ENCODE measurements at regions not wholly inside any gene's neighbourhood (a gene's known extent, or its start where the extent isn't known, plus 50 kb on each side); places are given as distances from the start of the nearest gene placed in this dataset.

DNA sequence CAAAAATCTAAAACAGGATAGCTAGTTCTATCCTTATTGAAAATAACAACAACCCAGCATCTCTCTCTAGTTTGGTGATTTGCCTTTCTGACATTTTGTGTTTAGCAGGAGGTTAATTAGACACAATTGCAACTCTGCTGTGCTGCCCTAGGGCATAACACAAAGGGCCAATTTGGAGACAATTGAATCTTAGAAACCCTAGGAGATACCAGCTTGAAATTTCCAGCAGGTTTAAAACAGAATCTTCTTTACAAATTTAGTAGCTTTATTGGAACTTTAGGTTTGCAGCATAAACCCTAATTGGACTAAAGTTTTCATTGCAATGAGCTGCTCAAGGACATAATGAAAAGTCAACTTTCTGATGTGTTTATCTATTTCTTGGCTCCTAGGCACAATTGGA lies 166.7 kb upstream of the FER start:
- Histone ChIP-seq H3K9me3 (ENCODE audit: control insufficient read depth, low read length) (no peaks in the 10 kb centered on the region), H3K4me3 (ENCODE audit: low read length in 2 of 2) (no peak overlapping the region), H3K27me3 (ENCODE audit: control insufficient read depth in 1 of 2, insufficient read depth in 2 of 2, low read length in 1 of 2) (no peaks in the 10 kb centered on the region), H3K4me1 (ENCODE audit: control insufficient read depth in 1 of 2, insufficient read depth in 2 of 2, low read length in 2 of 2) (no peaks in the 10 kb centered on the region), H3K36me3 (ENCODE audit: control insufficient read depth in 1 of 2, insufficient read depth in 2 of 2, low read length in 1 of 2) (no peaks in the 10 kb centered on the region), H3K27ac (ENCODE audit: low read depth in 1 of 2, low read length in 2 of 2) (no peak overlapping the region)
- intact Hi-C loops (cut with DNase I), result no loop called here
- DNase-seq (no peak), ATAC-seq (ENCODE audit: low FRiP score) (no peak)

DNA sequence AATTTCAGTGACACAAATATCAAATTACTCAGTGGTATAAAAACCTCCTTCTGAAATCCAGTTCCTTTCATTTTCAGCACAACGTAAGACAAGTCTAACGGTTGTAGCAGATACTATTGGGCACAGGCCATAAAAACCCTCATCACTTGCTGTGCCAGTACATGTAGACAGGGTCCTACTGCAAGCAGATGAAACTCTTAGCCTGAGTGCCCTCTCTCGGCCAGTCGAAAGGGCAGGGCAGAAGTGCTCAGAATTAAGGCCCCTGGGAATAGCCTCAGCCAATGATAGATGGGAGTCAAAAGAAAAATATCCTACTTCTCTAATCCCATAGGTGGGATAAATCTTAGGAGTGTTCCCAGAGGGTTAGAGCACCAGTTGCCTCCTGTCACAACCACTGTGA lies 168.5 kb upstream of the FER start:
- WGBS, 2 donors, result 48 to 60% methylated on average over 4 of the region's 4 CpGs
- Histone ChIP-seq H3K27me3 (ENCODE audit: control insufficient read depth in 1 of 2, insufficient read depth in 2 of 2, low read length in 1 of 2) (no peaks in the 10 kb centered on the region), H3K27ac (ENCODE audit: low read depth in 1 of 2, low read length in 2 of 2) (no peak overlapping the region), H3K4me1 (ENCODE audit: control insufficient read depth in 1 of 2, insufficient read depth in 2 of 2, low read length in 2 of 2) (no peaks in the 10 kb centered on the region), H3K36me3 (ENCODE audit: control insufficient read depth in 1 of 2, insufficient read depth in 2 of 2, low read length in 1 of 2) (no peaks in the 10 kb centered on the region), H3K9me3 (ENCODE audit: control insufficient read depth, low read length) (no peaks in the 10 kb centered on the region), H3K4me3 (ENCODE audit: low read length in 2 of 2) (no peak overlapping the region)
- ATAC-seq (ENCODE audit: low FRiP score) (no peak), DNase-seq (no peak)
- intact Hi-C loops (cut with DNase I), result no loop called here

- no peak overlapping the region for H3K4me3 ChIP-seq (ENCODE audit: low read length in 2 of 2)
- intact Hi-C loops (cut with DNase I), result no loop called here
- WGBS, 2 donors, result 83 to 92% methylated on average over 1 of the region's 1 CpG
Observed at GRCh38 chr5:108578791-108579190, 168.9 kb upstream of the FER start.

GRCh38 chr5:108567429-108567828 lies 180.3 kb upstream of the FER start:
- DNase-seq (no peak), ATAC-seq (ENCODE audit: low FRiP score) (no peak)
- 77 to 83% methylated on average over 9 of the region's 9 CpGs for WGBS, 2 donors
- Histone ChIP-seq H3K4me1 (ENCODE audit: control insufficient read depth in 1 of 2, insufficient read depth in 2 of 2, low read length in 2 of 2) (no peaks in the 10 kb centered on the region), H3K4me3 (ENCODE audit: low read length in 2 of 2) (no peak overlapping the region), H3K9me3 (ENCODE audit: control insufficient read depth, low read length) (no peaks in the 10 kb centered on the region), H3K36me3 (ENCODE audit: control insufficient read depth in 1 of 2, insufficient read depth in 2 of 2, low read length in 1 of 2) (no peaks in the 10 kb centered on the region), H3K27me3 (ENCODE audit: control insufficient read depth in 1 of 2, insufficient read depth in 2 of 2, low read length in 1 of 2) (no peaks in the 10 kb centered on the region), H3K27ac (ENCODE audit: low read depth in 1 of 2, low read length in 2 of 2) (no peak overlapping the region)
- intact Hi-C loops (cut with DNase I), result no loop called here

More at GRCh38 chr5:108578791-108579190, 168.9 kb upstream of the FER start:
- Histone ChIP-seq H3K36me3 (ENCODE audit: control insufficient read depth in 1 of 2, insufficient read depth in 2 of 2, low read length in 1 of 2) (no peaks in the 10 kb centered on the region), H3K27me3 (ENCODE audit: control insufficient read depth in 1 of 2, insufficient read depth in 2 of 2, low read length in 1 of 2) (no peaks in the 10 kb centered on the region), H3K9me3 (ENCODE audit: control insufficient read depth, low read length) (no peaks in the 10 kb centered on the region), H3K27ac (ENCODE audit: low read depth in 1 of 2, low read length in 2 of 2) (no peak overlapping the region), H3K4me1 (ENCODE audit: control insufficient read depth in 1 of 2, insufficient read depth in 2 of 2, low read length in 2 of 2) (no peaks in the 10 kb centered on the region)
- DNase-seq (no peak), ATAC-seq (ENCODE audit: low FRiP score) (no peak)

DNA sequence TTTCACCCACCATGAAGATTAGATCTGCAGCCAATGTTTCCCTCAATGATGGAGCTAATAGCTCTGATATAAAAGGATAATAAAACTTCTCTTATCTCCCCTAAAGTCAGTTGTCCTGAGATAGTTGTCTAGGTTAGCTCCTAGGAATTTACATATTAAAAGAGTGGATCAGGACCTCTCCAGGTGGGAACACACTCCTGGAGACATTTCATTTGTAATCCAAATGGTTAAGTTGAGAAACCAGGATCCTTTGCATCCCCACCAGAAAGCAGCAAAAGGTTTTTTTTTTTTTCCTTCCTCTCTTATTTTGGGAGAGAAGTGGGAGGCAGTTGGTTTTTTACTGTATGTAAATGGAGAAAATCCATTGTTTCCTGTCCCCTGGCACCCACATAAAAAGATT lies 182.5 kb upstream of the FBXL17 start:
- ATAC-seq (ENCODE audit: low FRiP score), result no peak
- no peaks in the 10 kb centered on the region for H3K36me3 ChIP-seq (ENCODE audit: control insufficient read depth in 1 of 2, insufficient read depth in 2 of 2, low read length in 1 of 2)
- intact Hi-C loops (cut with DNase I), result no loop called here
- H3K4me3 ChIP-seq (ENCODE audit: low read length in 2 of 2), result no peak overlapping the region
- no peaks in the 10 kb centered on the region for H3K9me3 ChIP-seq (ENCODE audit: control insufficient read depth, low read length)
- peaks cover 0 to 2% of the 10 kb centered on the region in 2 donors for H3K4me1 ChIP-seq (ENCODE audit: control insufficient read depth in 1 of 2, insufficient read depth in 2 of 2, low read length in 2 of 2)
- DNase-seq, result no peak
- H3K27me3 ChIP-seq (ENCODE audit: control insufficient read depth in 1 of 2, insufficient read depth in 2 of 2, low read length in 1 of 2), result no peaks in the 10 kb centered on the region
- no peak overlapping the region for H3K27ac ChIP-seq (ENCODE audit: low read depth in 1 of 2, low read length in 2 of 2)

DNA sequence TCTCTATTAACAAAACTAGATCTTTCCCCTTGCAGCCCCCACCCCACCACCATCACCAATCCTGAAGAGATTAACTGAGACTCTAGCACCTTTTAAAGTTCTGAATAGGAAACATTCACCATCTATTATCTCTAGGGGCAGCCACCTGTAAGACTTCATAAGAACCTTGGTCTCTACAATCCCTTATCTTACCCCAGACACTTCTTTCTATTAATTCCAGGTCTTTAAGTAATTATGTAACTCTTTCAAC lies 180.2 kb upstream of the FBXL17 start:
- intact Hi-C loops (cut with DNase I), result no loop called here
- ATAC-seq (ENCODE audit: low FRiP score), result no peak

GRCh38 chr5:108561416-108562204 lies 179.7 kb upstream of the FBXL17 start:
- intact Hi-C loops (cut with DNase I), result no loop called here
- ATAC-seq (ENCODE audit: low FRiP score), result peak; percentile 17
- DNase-seq, result no peak
- H3K4me1 ChIP-seq (ENCODE audit: control insufficient read depth in 1 of 2, insufficient read depth in 2 of 2, low read length in 2 of 2), result peaks cover 0 to 2% of the 10 kb centered on the region in 2 donors
- no peaks in the 10 kb centered on the region for H3K9me3 ChIP-seq (ENCODE audit: control insufficient read depth, low read length)
- H3K36me3 ChIP-seq (ENCODE audit: control insufficient read depth in 1 of 2, insufficient read depth in 2 of 2, low read length in 1 of 2), result no peaks in the 10 kb centered on the region
- no peak overlapping the region for H3K27ac ChIP-seq (ENCODE audit: low read depth in 1 of 2, low read length in 2 of 2)
- no peak overlapping the region for H3K4me3 ChIP-seq (ENCODE audit: low read length in 2 of 2)
- WGBS, 2 donors, result 92 to 97% methylated on average over 2 of the region's 2 CpGs
- no peaks in the 10 kb centered on the region for H3K27me3 ChIP-seq (ENCODE audit: control insufficient read depth in 1 of 2, insufficient read depth in 2 of 2, low read length in 1 of 2)

More for the DNA sequence above, 180.2 kb upstream of the FBXL17 start:
- H3K4me1 ChIP-seq (ENCODE audit: control insufficient read depth in 1 of 2, insufficient read depth in 2 of 2, low read length in 2 of 2), result peaks cover 0 to 2% of the 10 kb centered on the region in 2 donors
- H3K9me3 ChIP-seq (ENCODE audit: control insufficient read depth, low read length), result no peaks in the 10 kb centered on the region
- no peak overlapping the region for H3K4me3 ChIP-seq (ENCODE audit: low read length in 2 of 2)
- H3K27me3 ChIP-seq (ENCODE audit: control insufficient read depth in 1 of 2, insufficient read depth in 2 of 2, low read length in 1 of 2), result no peaks in the 10 kb centered on the region
- H3K27ac ChIP-seq (ENCODE audit: low read depth in 1 of 2, low read length in 2 of 2), result no peak overlapping the region
- no peaks in the 10 kb centered on the region for H3K36me3 ChIP-seq (ENCODE audit: control insufficient read depth in 1 of 2, insufficient read depth in 2 of 2, low read length in 1 of 2)
- DNase-seq, result no peak

DNA sequence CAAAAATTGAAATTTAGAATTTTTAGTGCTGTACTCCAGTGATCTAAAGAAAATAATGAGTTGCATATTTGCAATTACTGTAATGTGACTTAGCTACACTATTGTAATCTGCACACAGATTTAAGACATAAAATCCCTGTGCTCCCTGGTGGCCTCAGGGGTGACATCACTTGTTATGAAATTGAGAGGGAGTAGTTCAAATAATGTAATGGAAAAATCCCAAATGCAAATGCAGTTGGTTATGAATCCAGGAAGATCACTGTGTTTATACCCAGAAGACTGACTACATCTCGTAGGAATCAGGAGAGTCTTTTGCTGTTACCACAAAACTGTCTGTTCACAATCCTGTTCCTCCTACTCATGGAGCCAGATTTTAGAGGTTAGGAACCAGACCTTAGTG lies 178.7 kb upstream of the FBXL17 start:
- Histone ChIP-seq H3K36me3 (ENCODE audit: control insufficient read depth in 1 of 2, insufficient read depth in 2 of 2, low read length in 1 of 2) (no peaks in the 10 kb centered on the region), H3K27ac (ENCODE audit: low read depth in 1 of 2, low read length in 2 of 2) (no peak overlapping the region), H3K27me3 (ENCODE audit: control insufficient read depth in 1 of 2, insufficient read depth in 2 of 2, low read length in 1 of 2) (no peaks in the 10 kb centered on the region), H3K4me1 (ENCODE audit: control insufficient read depth in 1 of 2, insufficient read depth in 2 of 2, low read length in 2 of 2) (peaks cover 0 to 2% of the 10 kb centered on the region in 2 donors), H3K4me3 (ENCODE audit: low read length in 2 of 2) (no peak overlapping the region), H3K9me3 (ENCODE audit: control insufficient read depth, low read length) (no peaks in the 10 kb centered on the region)
- DNase-seq, result peak in 1 of 2 donors; percentile 51
- 13 to 15% methylated on average over 1 of the region's 1 CpG for WGBS, 2 donors
- ATAC-seq (ENCODE audit: low FRiP score), result peak; percentile 76
- intact Hi-C loops (cut with DNase I), result no loop called here

DNA sequence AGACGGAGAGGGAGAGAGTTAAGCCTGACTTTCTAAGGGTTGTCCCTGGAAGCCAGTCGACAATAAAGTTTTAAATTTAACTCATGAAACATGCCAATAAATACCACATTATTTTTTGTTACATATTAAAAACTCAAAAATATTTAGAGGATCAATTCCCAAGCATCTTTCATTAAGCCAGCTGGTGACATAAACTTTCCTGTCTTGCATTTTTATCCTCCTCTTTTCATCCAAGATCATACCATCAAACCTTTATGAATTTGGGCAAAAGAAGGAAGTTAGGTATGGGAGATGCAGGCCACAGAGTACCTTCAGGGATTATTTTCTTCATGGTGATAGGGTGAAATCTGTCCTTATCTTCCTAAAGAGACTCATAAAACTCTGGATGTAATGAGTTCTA lies 178.3 kb upstream of the FBXL17 start:
- 11 to 26% methylated on average over 2 of the region's 2 CpGs for WGBS, 2 donors
- Histone ChIP-seq H3K4me1 (ENCODE audit: control insufficient read depth in 1 of 2, insufficient read depth in 2 of 2, low read length in 2 of 2) (peaks cover 0 to 2% of the 10 kb centered on the region in 2 donors), H3K4me3 (ENCODE audit: low read length in 2 of 2) (no peak overlapping the region), H3K27ac (ENCODE audit: low read depth in 1 of 2, low read length in 2 of 2) (no peak overlapping the region), H3K36me3 (ENCODE audit: control insufficient read depth in 1 of 2, insufficient read depth in 2 of 2, low read length in 1 of 2) (no peaks in the 10 kb centered on the region), H3K27me3 (ENCODE audit: control insufficient read depth in 1 of 2, insufficient read depth in 2 of 2, low read length in 1 of 2) (no peaks in the 10 kb centered on the region), H3K9me3 (ENCODE audit: control insufficient read depth, low read length) (no peaks in the 10 kb centered on the region)
- peak; percentile 12 for ATAC-seq (ENCODE audit: low FRiP score)
- intact Hi-C loops (cut with DNase I), result no loop called here
- no peak for DNase-seq
